ENCODE measurements at regions not wholly inside any gene's neighbourhood (a gene's known extent, or its start where the extent isn't known, plus 50 kb on each side); places are given as distances from the start of the nearest gene placed in this dataset.

DNA sequence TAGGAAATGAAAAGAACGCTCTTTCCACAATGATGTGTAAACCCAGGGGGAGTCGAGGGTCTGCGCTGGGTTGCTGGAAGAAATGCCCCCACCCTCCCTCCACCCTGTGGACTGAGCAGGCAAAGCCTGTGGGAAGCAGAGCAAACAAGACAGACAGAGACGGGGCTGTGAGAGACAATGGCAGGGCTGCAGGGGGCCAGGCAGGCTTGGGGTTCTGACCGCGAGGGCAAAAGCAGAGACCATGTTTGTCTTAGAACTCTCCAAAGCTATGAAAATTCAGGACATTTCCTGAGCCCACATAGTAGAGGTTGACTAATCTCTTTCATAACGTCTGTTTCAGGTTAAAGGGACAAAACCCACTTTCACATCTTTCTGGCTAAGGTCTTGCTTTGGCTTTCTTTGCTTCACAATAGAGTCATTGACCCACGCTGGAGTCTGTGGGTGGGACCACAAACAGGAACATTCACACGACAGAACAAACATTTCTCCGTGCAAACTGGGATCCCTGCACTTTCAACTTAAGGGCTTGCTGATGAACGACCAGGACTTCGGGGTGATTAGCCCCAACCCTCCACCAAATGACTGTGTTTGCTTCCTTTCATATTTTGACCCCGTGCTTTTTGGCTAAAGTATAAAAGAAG, 156.0 kb upstream of the TPM1 start:
- H3K4me1 ChIP-seq: peaks cover 0 to 29% (median 10%) of the 10 kb centered on the region in 12 donors
- peak; percentile 32 to 69 (median 50) for ATAC-seq

GRCh38 chr15:62887113-62887570, 155.4 kb upstream of the TPM1 start:
- Histone ChIP-seq H3K27ac (peak overlapping the region in 2 of 12 donors; percentile 5 to 83), H3K4me3 (no peak overlapping the region), H3K27me3 (no peaks in the 10 kb centered on the region), H3K36me3 (no peaks in the 10 kb centered on the region), H3K4me1 (peaks cover 0 to 29% (median 10%) of the 10 kb centered on the region in 12 donors), H3K9me3 (no peaks in the 10 kb centered on the region)
- TF ChIP-seq POLR2A (IDR thresholded peaks at IDR 0.05) (no peak), CTCF (IDR thresholded peaks at IDR 0.05) (no peak)
- WGBS, 4 donors: 46 to 54% (median 47%) methylated on average over 7 of the region's 7 CpGs
- ATAC-seq (peak in 3 of 4 donors; percentile 22 to 38 (median 26)), DNase-seq (no peak)
- intact Hi-C loops (cut with DNase I): no loop called here

More for the DNA sequence above, 156.0 kb upstream of the TPM1 start:
- DNase-seq: no peak
- Histone ChIP-seq H3K27me3 (no peaks in the 10 kb centered on the region), H3K27ac (peak overlapping the region in 3 of 12 donors; percentile 6 to 83 (median 12)), H3K9me3 (no peaks in the 10 kb centered on the region), H3K4me3 (no peak overlapping the region), H3K36me3 (no peaks in the 10 kb centered on the region)
- intact Hi-C loops (cut with DNase I): no loop called here
- 54 to 70% (median 58%) methylated on average over 13 of the region's 13 CpGs for WGBS, 4 donors
- TF ChIP-seq CTCF (IDR thresholded peaks at IDR 0.05) (no peak), POLR2A (IDR thresholded peaks at IDR 0.05) (no peak)

DNA sequence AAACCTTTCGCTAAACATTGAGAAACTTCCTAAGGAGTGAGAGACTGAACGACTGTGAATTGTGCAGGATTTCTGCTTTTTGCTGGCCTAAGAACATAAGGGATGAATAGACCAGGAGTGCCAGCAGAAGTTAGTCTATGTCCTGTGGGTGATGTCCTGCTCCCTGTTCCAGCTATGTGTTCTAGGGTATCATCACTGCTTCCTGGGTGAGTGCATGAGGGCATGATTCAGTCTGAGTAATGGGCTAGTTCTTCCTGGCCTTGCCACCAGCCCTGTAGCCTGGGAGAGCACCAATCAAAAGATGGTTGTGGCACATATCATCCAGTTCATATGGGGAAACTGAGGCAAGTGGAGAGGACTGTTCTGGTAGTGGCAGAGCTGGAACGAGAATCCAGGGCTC, 153.9 kb upstream of the TPM1 start:
- intact Hi-C loops (cut with DNase I): no loop called here
- 93 to 99% (median 94%) methylated on average over 3 of the region's 3 CpGs for WGBS, 4 donors

More for the DNA sequence above, 153.9 kb upstream of the TPM1 start:
- Histone ChIP-seq H3K27ac (peak overlapping the region in 1 of 12 donors; percentile 83), H3K27me3 (no peaks in the 10 kb centered on the region), H3K4me3 (no peak overlapping the region), H3K9me3 (no peaks in the 10 kb centered on the region), H3K36me3 (no peaks in the 10 kb centered on the region), H3K4me1 (peaks cover 0 to 29% (median 10%) of the 10 kb centered on the region in 12 donors)
- TF ChIP-seq CTCF (IDR thresholded peaks at IDR 0.05): no peak
- TF ChIP-seq POLR2A (IDR thresholded peaks at IDR 0.05): no peak
- no peak for ATAC-seq
- DNase-seq: no peak

All from heart left ventricle (tissue), 16 donors.